ENCODE measurements at regions not wholly inside any gene's neighbourhood (a gene's known extent, or its start where the extent isn't known, plus 50 kb on each side); places are given as distances from the start of the nearest gene placed in this dataset.

DNA sequence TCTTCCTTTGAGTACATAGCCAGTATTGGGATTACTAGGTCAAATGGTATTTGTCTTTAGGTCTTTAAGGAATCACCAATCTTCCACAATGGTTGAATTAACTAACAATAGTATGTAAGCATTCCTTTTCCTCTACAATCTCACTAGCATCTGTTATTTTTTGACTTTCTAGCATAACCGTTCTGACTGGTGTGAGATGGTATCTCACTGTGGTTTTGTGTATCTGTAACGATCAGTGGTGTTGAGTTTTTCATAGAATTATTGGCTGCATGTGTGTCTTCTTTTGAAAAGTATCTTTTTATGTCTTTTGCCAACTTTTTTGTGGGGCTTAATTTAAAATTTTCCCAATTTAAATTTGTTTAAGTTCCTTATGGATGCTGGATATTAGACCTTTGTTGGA is 81.5 kb upstream of the ASTN2 start:
- TF ChIP-seq, protein P1, sequence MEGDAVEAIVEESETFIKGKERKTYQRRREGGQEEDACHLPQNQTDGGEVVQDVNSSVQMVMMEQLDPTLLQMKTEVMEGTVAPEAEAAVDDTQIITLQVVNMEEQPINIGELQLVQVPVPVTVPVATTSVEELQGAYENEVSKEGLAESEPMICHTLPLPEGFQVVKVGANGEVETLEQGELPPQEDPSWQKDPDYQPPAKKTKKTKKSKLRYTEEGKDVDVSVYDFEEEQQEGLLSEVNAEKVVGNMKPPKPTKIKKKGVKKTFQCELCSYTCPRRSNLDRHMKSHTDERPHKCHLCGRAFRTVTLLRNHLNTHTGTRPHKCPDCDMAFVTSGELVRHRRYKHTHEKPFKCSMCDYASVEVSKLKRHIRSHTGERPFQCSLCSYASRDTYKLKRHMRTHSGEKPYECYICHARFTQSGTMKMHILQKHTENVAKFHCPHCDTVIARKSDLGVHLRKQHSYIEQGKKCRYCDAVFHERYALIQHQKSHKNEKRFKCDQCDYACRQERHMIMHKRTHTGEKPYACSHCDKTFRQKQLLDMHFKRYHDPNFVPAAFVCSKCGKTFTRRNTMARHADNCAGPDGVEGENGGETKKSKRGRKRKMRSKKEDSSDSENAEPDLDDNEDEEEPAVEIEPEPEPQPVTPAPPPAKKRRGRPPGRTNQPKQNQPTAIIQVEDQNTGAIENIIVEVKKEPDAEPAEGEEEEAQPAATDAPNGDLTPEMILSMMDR (conservative IDR thresholded peaks at IDR 0.05 in 1 of 2, IDR thresholded peaks at IDR 0.05 in 1 of 2; ENCODE audit: extremely low read depth in 1 of 2, insufficient read depth in 1 of 2, low read depth in 1 of 2, low read length in 2 of 2): no peak
- no peak for TF ChIP-seq EZH2 (IDR thresholded peaks at IDR 0.05; ENCODE audit: borderline replicate concordance, low read length)

All from mammary epithelial cell (primary cell).